Neuronal stem cell (in vitro differentiated cells): ENCODE measurements at regions not wholly inside any gene's neighbourhood (a gene's known extent, or its start where the extent isn't known, plus 50 kb on each side); places are given as distances from the start of the nearest gene placed in this dataset.

ENCODE experiments used
- DNase-seq: peaks from one replicate; pipeline ENCODE4 v3.0.0-alpha.2; 2013; ENCODE audit warnings: low spot score
- H2AFZ ChIP-seq: one replicate; pipeline ENCODE4 v1.6.1; 2013; ENCODE audit warnings: mild to moderate bottlenecking, low read length, inconsistent platforms
- H2AK5ac ChIP-seq: 2 replicates; pipeline ENCODE4 v1.6.1; 2013; ENCODE audit warnings: low read depth, mild to moderate bottlenecking, inconsistent platforms, low read length, moderate library complexity, mixed read lengths
- H2BK120ac ChIP-seq: 2 replicates; pipeline ENCODE4 v1.6.1; 2013; ENCODE audit warnings: low read depth, mild to moderate bottlenecking, inconsistent platforms, low read length, moderate library complexity, mixed read lengths
- H2BK12ac ChIP-seq: one replicate; pipeline ENCODE4 v1.6.1; 2013; ENCODE audit warnings: low read length, inconsistent platforms
- H2BK15ac ChIP-seq: 2 replicates; pipeline ENCODE4 v1.6.1; 2013; ENCODE audit warnings: mild to moderate bottlenecking, low read length, inconsistent platforms, mixed read lengths
- H2BK5ac ChIP-seq: one replicate; pipeline ENCODE4 v1.6.1; 2013; ENCODE audit warnings: inconsistent platforms, mild to moderate bottlenecking, low read length, moderate library complexity
- H3K14ac ChIP-seq: one replicate; pipeline ENCODE4 v1.6.1; 2013; ENCODE audit warnings: low read length, inconsistent platforms
- H3K18ac ChIP-seq: 2 replicates; pipeline ENCODE4 v1.6.1; 2013; ENCODE audit warnings: low read length, inconsistent platforms
- H3K23ac ChIP-seq: 2 replicates; pipeline ENCODE4 v1.6.1; 2013; ENCODE audit warnings: low read depth, mild to moderate bottlenecking, mixed read lengths, low read length, inconsistent platforms; ENCODE audit not compliant: poor library complexity
- H3K27ac ChIP-seq: replicated peaks from 3 replicates; pipeline ENCODE4 v1.5.1; 2013; ENCODE audit warnings: low read length, inconsistent platforms
- H3K27me3 ChIP-seq, 3 experiments: 2 replicates each; pipeline ENCODE4 v1.6.1; 2013; ENCODE audit warnings: low read length in 3 of 3, mild to moderate bottlenecking in 2 of 3, inconsistent platforms in 1 of 3, low read depth in 1 of 3, mixed read lengths in 1 of 3, moderate library complexity in 1 of 3; ENCODE audit not compliant: control insufficient read depth in 3 of 3, insufficient read depth in 3 of 3
- H3K36me3 ChIP-seq, 2 donors: replicated peaks in 1 of 2; 2 replicates each; pipeline ENCODE4 v1.6.1; 2013; ENCODE audit warnings: low read length in 2 of 2; ENCODE audit not compliant: control insufficient read depth in 2 of 2, insufficient read depth in 2 of 2
- H3K4ac ChIP-seq: 2 replicates; pipeline ENCODE4 v1.6.1; 2013; ENCODE audit warnings: inconsistent platforms, mild to moderate bottlenecking, low read length, moderate library complexity
- H3K4me1 ChIP-seq, 2 donors: 1 replicate in 1 of 2; 2 replicates in 1 of 2; pipeline ENCODE4 v1.6.1; 2013; ENCODE audit warnings: low read length in 2 of 2, low read depth in 1 of 2; ENCODE audit not compliant: control insufficient read depth in 2 of 2, insufficient read depth in 1 of 2
- H3K4me2 ChIP-seq: one replicate; pipeline ENCODE4 v1.6.1; 2013; ENCODE audit warnings: mild to moderate bottlenecking, low read length, inconsistent platforms; ENCODE audit not compliant: insufficient read depth, poor library complexity, severe bottlenecking
- H3K4me3 ChIP-seq, 2 donors: 2 replicates each; pipeline ENCODE4 v1.5.1; 2013; ENCODE audit warnings: low read length in 2 of 2, mild to moderate bottlenecking in 2 of 2, inconsistent platforms in 1 of 2, moderate library complexity in 1 of 2
- H3K79me1 ChIP-seq: one replicate; pipeline ENCODE4 v1.6.1; 2013; ENCODE audit warnings: low read depth, mild to moderate bottlenecking, inconsistent platforms, low read length, moderate library complexity
- H3K9ac ChIP-seq: one replicate; pipeline ENCODE4 v1.6.1; 2013; ENCODE audit warnings: mild to moderate bottlenecking, low read depth, low read length, inconsistent platforms; ENCODE audit not compliant: poor library complexity
- H3K9me3 ChIP-seq, 2 donors: replicated peaks in 1 of 2; 2 replicates each; pipeline versions ENCODE3 to v1.6.1; 2013; ENCODE audit warnings: low read length in 2 of 2, mild to moderate bottlenecking in 2 of 2, inconsistent platforms in 1 of 2, low read depth in 1 of 2, mixed read lengths in 1 of 2, moderate library complexity in 1 of 2; ENCODE audit not compliant: control insufficient read depth in 2 of 2, insufficient read depth in 1 of 2
- H4K8ac ChIP-seq: one replicate; pipeline ENCODE4 v1.6.1; 2013; ENCODE audit warnings: low read depth, mild to moderate bottlenecking, inconsistent platforms, low read length, moderate library complexity
- H4K91ac ChIP-seq: one replicate; pipeline ENCODE4 v1.6.1; 2013; ENCODE audit warnings: low read length, low read depth, mild to moderate bottlenecking, inconsistent platforms; ENCODE audit not compliant: poor library complexity
- WGBS, 2 donors: extraction: QIAGEN DNeasy Blood & Tissue Kit; methylation state at CpG; one replicate each; pipeline ENCODE4 v1.1.7; 2013; ENCODE audit warnings: missing lambda C conversion rate in 2 of 2, mixed read lengths in 1 of 2; ENCODE audit not compliant: insufficient read length in 2 of 2, insufficient replicate concordance in 1 of 2; ENCODE audit errors: extremely low coverage in 2 of 2; 5-methylcytosine and 5-hydroxymethylcytosine counted together

DNA sequence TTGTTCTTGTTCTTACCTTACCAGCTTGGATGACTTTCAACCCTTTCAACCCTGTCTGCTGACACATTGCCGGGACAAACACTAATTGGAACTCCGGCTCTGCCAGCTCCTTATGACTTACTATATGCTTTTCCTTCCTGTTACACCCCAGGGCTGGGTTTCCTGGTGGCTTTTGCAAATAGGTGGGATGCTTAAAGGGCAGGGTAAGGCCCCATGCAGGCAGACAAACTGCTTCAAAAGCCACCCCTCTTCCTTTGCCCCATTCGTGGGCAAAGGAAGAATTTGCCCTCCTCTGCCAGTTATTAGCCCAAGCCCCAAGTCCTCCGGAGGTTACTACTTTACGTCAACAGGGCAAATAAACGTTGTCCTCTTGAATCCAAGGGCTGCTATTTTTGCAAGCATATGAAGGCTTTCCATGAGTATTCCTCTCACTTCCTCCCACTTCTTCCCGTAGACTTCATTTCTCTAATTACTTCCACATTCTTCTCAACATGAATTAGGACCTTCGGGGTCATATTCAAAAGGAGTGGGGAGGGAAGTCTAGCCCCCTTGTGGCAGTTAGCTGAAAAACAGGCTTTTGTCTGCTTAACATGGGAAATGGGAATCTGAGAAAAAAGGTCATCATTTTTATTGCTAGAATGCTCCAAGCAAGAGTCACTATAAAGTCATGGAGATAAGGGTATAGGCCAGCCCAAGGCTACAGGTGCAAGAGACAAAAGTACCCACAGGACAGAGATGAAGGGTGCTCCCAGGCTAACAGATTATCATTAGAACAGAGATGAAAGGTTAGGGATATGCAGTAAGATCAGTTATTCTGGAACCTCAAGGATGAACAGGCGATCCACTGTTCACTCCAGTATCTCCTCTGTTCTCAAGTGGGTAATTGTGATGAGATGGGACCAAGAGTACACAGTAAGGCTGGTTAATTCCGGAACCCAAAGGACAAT, 56.3 kb upstream of the FSTL1 start:
- peaks cover 0 to 2% (median 0%) of the 10 kb centered on the region in 3 experiments for H3K27me3 ChIP-seq
- no CpG with 5 or more reads among the region's 10 CpGs for WGBS, 2 donors

DNA sequence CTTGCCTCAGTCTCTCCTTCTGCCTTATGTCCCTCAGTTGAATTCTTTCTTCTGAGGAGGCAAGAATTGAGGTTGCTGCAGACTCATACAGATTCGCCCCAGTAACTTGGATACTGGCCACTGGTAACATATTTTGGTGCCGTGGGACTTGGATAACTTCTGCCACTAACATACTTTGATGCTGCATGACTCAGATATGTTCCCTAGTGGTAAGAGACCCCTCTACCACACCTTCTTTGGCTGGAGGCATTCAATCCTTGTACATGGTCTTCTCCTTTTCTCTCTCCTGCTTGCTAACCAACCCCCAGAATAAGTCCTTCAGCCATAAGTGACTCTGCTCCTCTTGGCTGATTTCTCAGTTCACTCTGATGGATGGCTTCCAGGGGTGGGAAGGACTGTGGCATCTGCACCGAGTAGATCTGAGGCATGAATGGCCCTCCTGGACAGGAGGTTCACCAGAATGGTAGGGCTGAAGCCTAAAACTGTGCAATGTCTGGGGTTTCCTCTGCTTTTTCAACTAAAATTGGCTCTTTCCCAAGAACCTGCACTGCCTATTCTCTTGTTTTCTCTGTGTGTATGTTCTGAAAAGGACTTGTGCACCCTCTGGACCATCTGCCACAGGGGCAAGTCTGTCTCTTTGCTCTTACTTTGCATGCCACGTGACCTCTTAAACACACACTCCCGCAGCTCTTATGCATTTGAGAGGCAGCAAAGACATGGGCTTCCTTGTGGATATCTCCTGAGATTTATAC, 55.5 kb upstream of the FSTL1 start:
- Histone ChIP-seq H2BK15ac (no peak overlapping the region), H2BK12ac (no peak overlapping the region), H4K8ac (no peak overlapping the region), H3K4me1 (peaks cover 0 to 8% of the 10 kb centered on the region in 2 donors), H2AFZ (no peak overlapping the region), H2AK5ac (peak overlapping the region; percentile 56), H2BK5ac (no peak overlapping the region), H3K14ac (no peak overlapping the region), H3K27ac (no peak overlapping the region), H3K23ac (no peak overlapping the region), H3K79me1 (no peaks in the 10 kb centered on the region), H3K27me3 (peaks cover 0 to 2% (median 0%) of the 10 kb centered on the region in 3 experiments), H3K4me2 (no peak overlapping the region), H3K36me3 (no peaks in the 10 kb centered on the region), H3K9me3 (peaks cover 3 to 4% of the 10 kb centered on the region in 2 donors), H3K4me3 (no peak overlapping the region), H4K91ac (no peak overlapping the region), H3K18ac (peak overlapping the region; percentile 38), H3K9ac (no peak overlapping the region), H2BK120ac (no peak overlapping the region), H3K4ac (no peak overlapping the region)
- WGBS, 2 donors = no CpG with 5 or more reads among the region's 5 CpGs
- no peak for DNase-seq

More for the DNA sequence above, 56.3 kb upstream of the FSTL1 start:
- no peak overlapping the region for H3K14ac ChIP-seq
- H3K79me1 ChIP-seq = no peaks in the 10 kb centered on the region
- H3K36me3 ChIP-seq = no peaks in the 10 kb centered on the region
- H2BK15ac ChIP-seq = no peak overlapping the region
- H2AFZ ChIP-seq = peak overlapping the region; percentile 17
- no peak overlapping the region for H3K4me3 ChIP-seq
- no peak overlapping the region for H3K18ac ChIP-seq
- peaks cover 0 to 8% of the 10 kb centered on the region in 2 donors for H3K4me1 ChIP-seq
- no peak overlapping the region for H3K9ac ChIP-seq
- no peak overlapping the region for H3K23ac ChIP-seq
- H2BK120ac ChIP-seq = no peak overlapping the region
- no peak overlapping the region for H3K4me2 ChIP-seq
- H2BK12ac ChIP-seq = no peak overlapping the region
- H4K91ac ChIP-seq = no peak overlapping the region
- H3K4ac ChIP-seq = no peak overlapping the region
- H4K8ac ChIP-seq = no peak overlapping the region
- peak overlapping the region; percentile 56 for H2AK5ac ChIP-seq
- peaks cover 3 to 4% of the 10 kb centered on the region in 2 donors for H3K9me3 ChIP-seq
- no peak overlapping the region for H3K27ac ChIP-seq
- DNase-seq = peak; percentile 15
- no peak overlapping the region for H2BK5ac ChIP-seq

- Histone ChIP-seq H3K18ac (peak overlapping the region; percentile 32), H2BK120ac (no peak overlapping the region), H2AFZ (no peak overlapping the region), H3K4me2 (no peak overlapping the region), H2BK5ac (no peak overlapping the region), H3K27me3 (no peaks in the 10 kb centered on the region), H2BK15ac (no peak overlapping the region), H3K27ac (no peak overlapping the region), H3K4me1 (peaks cover 3 to 8% of the 10 kb centered on the region in 2 donors), H3K4ac (no peak overlapping the region), H3K23ac (no peak overlapping the region), H2AK5ac (no peak overlapping the region), H4K8ac (no peak overlapping the region), H3K36me3 (no peaks in the 10 kb centered on the region), H3K14ac (no peak overlapping the region), H4K91ac (no peak overlapping the region), H3K9me3 (peaks cover 0 to 3% of the 10 kb centered on the region in 2 donors), H3K79me1 (no peaks in the 10 kb centered on the region), H2BK12ac (no peak overlapping the region), H3K4me3 (no peak overlapping the region), H3K9ac (no peak overlapping the region)
- no CpG with 5 or more reads among the region's 5 CpGs for WGBS, 2 donors
- DNase-seq = no peak
Observed at GRCh38 chr3:120503727-120504616, 53.2 kb upstream of the FSTL1 start.
